H1 (cell line): ENCODE measurements at regions not wholly inside any gene's neighbourhood (a gene's known extent, or its start where the extent isn't known, plus 50 kb on each side); places are given as distances from the start of the nearest gene placed in this dataset.

Experiments used
- CTCF ChIA-PET: fragments of 300-600 bp; sonication (Branson Sonifier 250); formaldehyde crosslinking; loops from one replicate; lab custom pipeline; 2021; ENCODE audit not compliant: partially characterized antibody; lab: Charles Lee
- POLR2A ChIA-PET: fragments of 300-600 bp; sonication (Branson Sonifier 250); formaldehyde crosslinking; loops from one replicate; lab custom pipeline; 2021; ENCODE audit warnings: inconsistent platforms; ENCODE audit not compliant: partially characterized antibody; lab: Charles Lee
- DNase-seq, 2 experiments: peaks; one replicate each; pipeline versions ENCODE4 v3.0.0 to v3.0.0-alpha.2; 2010 to 2022; ENCODE audit warnings: low spot score in 2 of 2, low read depth in 1 of 2, mixed read lengths in 1 of 2
- FAIRE-seq: peaks from 2 replicates; lab custom pipeline; 2011; peaks lifted over from hg19 to GRCh38; lab: Jason Lieb, UNC
- H2AFZ ChIP-seq: 2 replicates; pipeline ENCODE4 v1.8.1; 2012; ENCODE audit warnings: low read length, inconsistent platforms
- H2AK5ac ChIP-seq: 2 replicates; pipeline ENCODE4 v1.6.1; 2013; ENCODE audit warnings: low read depth, low read length
- H2BK120ac ChIP-seq: replicated peaks from 2 replicates; pipeline ENCODE3; 2013; ENCODE audit warnings: low read depth, low read length, inconsistent platforms
- H2BK12ac ChIP-seq: 2 replicates; pipeline ENCODE4 v1.6.1; 2013; ENCODE audit warnings: low read depth, low read length
- H2BK15ac ChIP-seq: 2 replicates; pipeline ENCODE4 v1.6.1; 2013; ENCODE audit warnings: low read length
- H2BK20ac ChIP-seq: 2 replicates; pipeline ENCODE4 v1.6.1; 2013; ENCODE audit warnings: low read length
- H2BK5ac ChIP-seq: 2 replicates; pipeline ENCODE4 v1.6.1; 2013; ENCODE audit warnings: low read depth, low read length
- H3K14ac ChIP-seq: 2 replicates; pipeline ENCODE4 v1.6.1; 2013; ENCODE audit warnings: inconsistent platforms; ENCODE audit not compliant: insufficient read length
- H3K18ac ChIP-seq: 2 replicates; pipeline ENCODE4 v1.6.1; 2013; ENCODE audit warnings: low read length; ENCODE audit errors: extremely low read depth
- H3K23ac ChIP-seq: 2 replicates; pipeline ENCODE4 v1.6.1; 2013; ENCODE audit warnings: inconsistent platforms; ENCODE audit not compliant: insufficient read length
- H3K23me2 ChIP-seq: 2 replicates; pipeline ENCODE4 v1.6.1; 2013; ENCODE audit warnings: low read depth, low read length
- H3K27ac ChIP-seq: 2 replicates; pipeline ENCODE4 v1.6.1; 2011; ENCODE audit warnings: low read depth, low read length, inconsistent platforms
- H3K27me3 ChIP-seq, 4 experiments: replicated peaks in 1 of 4; 1 replicate in 1 of 4; 2 replicates in 3 of 4; pipeline versions ENCODE4 v1.6.1 to v1.8.1; 2011 to 2013; ENCODE audit warnings: low read length in 3 of 4, mild to moderate bottlenecking in 3 of 4, inconsistent platforms in 2 of 4, mixed read lengths in 2 of 4, moderate library complexity in 1 of 4; ENCODE audit not compliant: control insufficient read depth in 3 of 4, insufficient read depth in 3 of 4; ENCODE audit errors: extremely low read depth in 1 of 4
- H3K36me3 ChIP-seq, 4 experiments: 2 replicates each; pipeline versions ENCODE4 v1.6.1 to v1.8.1; 2011 to 2013; ENCODE audit warnings: mild to moderate bottlenecking in 4 of 4, low read length in 3 of 4, moderate library complexity in 2 of 4, control low read depth in 1 of 4, inconsistent platforms in 1 of 4; ENCODE audit not compliant: insufficient read depth in 4 of 4, control insufficient read depth in 2 of 4
- H3K4ac ChIP-seq: replicated peaks from 2 replicates; pipeline ENCODE3; 2013; ENCODE audit warnings: low read length, low read depth, mixed read lengths, inconsistent platforms; ENCODE audit not compliant: insufficient read length
- H3K4me1 ChIP-seq, 4 experiments: replicated peaks in 1 of 4; 1 replicate in 1 of 4; 2 replicates in 3 of 4; pipeline versions ENCODE4 v1.6.1 to v1.8.1; 2011 to 2013; ENCODE audit warnings: low read length in 3 of 4, inconsistent platforms in 2 of 4, mixed read lengths in 1 of 4; ENCODE audit not compliant: insufficient read depth in 4 of 4, control insufficient read depth in 3 of 4
- H3K4me2 ChIP-seq, 2 experiments: 2 replicates each; pipeline versions ENCODE4 v1.6.1 to v1.8.1; 2011 to 2013; ENCODE audit warnings: low read depth in 2 of 2, low read length in 2 of 2, control low read depth in 1 of 2, inconsistent platforms in 1 of 2, mild to moderate bottlenecking in 1 of 2; ENCODE audit not compliant: insufficient read depth in 1 of 2
- H3K4me3 ChIP-seq, 4 experiments: fragments of 200-600, 300-600 bp in 1 of 4; sonication (generic), shearing (Covaris generic), sonication (Bioruptor Twin) in 1 of 4; 2 replicates each; pipeline versions ENCODE4 v1.5.1 to v1.8.1; 2011 to 2016; ENCODE audit warnings: low read length in 4 of 4, low read depth in 3 of 4, control low read depth in 2 of 4, inconsistent platforms in 2 of 4, mild to moderate bottlenecking in 2 of 4, mixed read lengths in 1 of 4, moderate library complexity in 1 of 4; ENCODE audit not compliant: insufficient read depth in 2 of 4; ENCODE audit errors: extremely low read depth in 1 of 4
- H3K56ac ChIP-seq: replicated peaks from 2 replicates; pipeline ENCODE3; 2013; ENCODE audit warnings: low read depth, mild to moderate bottlenecking, mixed read lengths, low read length, inconsistent platforms; ENCODE audit not compliant: insufficient read length
- H3K79me1 ChIP-seq: 2 replicates; pipeline ENCODE4 v1.6.1; 2013; ENCODE audit warnings: low read depth, low read length, control low read depth
- H3K79me2 ChIP-seq, 2 experiments: 2 replicates each; pipeline versions ENCODE4 v1.6.1 to v1.8.1; 2012 to 2013; ENCODE audit warnings: low read length in 2 of 2, mild to moderate bottlenecking in 2 of 2, inconsistent platforms in 1 of 2; ENCODE audit not compliant: insufficient read depth in 2 of 2, control insufficient read depth in 1 of 2
- H3K9ac ChIP-seq, 4 experiments: replicated peaks in 1 of 4; 1 replicate in 1 of 4; 2 replicates in 3 of 4; pipeline versions ENCODE4 v1.6.1 to v1.8.1; 2011 to 2013; ENCODE audit warnings: low read depth in 3 of 4, low read length in 3 of 4, control low read depth in 2 of 4, mild to moderate bottlenecking in 2 of 4, moderate library complexity in 2 of 4, inconsistent platforms in 1 of 4; ENCODE audit errors: extremely low read depth in 1 of 4
- H3K9me3 ChIP-seq, 2 experiments: 2 replicates each; pipeline versions ENCODE4 v1.6.1 to v1.8.1; 2012 to 2013; ENCODE audit warnings: mild to moderate bottlenecking in 2 of 2, moderate library complexity in 2 of 2, control low read depth in 1 of 2, inconsistent platforms in 1 of 2, low read depth in 1 of 2, low read length in 1 of 2, mixed read lengths in 1 of 2; ENCODE audit not compliant: insufficient read depth in 2 of 2
- H4K20me1 ChIP-seq, 2 experiments: replicated peaks in 1 of 2; 2 replicates each; pipeline versions ENCODE3 to v1.8.1; 2011 to 2013; ENCODE audit warnings: inconsistent platforms in 2 of 2, low read length in 2 of 2, mild to moderate bottlenecking in 1 of 2; ENCODE audit not compliant: insufficient read depth in 2 of 2, control insufficient read depth in 1 of 2
- H4K5ac ChIP-seq: 2 replicates; pipeline ENCODE4 v1.6.1; 2013; ENCODE audit warnings: low read length, low read depth, mixed read lengths, inconsistent platforms; ENCODE audit not compliant: insufficient read length
- H4K8ac ChIP-seq: 2 replicates; pipeline ENCODE4 v1.8.0; 2013; ENCODE audit warnings: mild to moderate bottlenecking, moderate library complexity, low read length, inconsistent platforms; ENCODE audit not compliant: insufficient read depth; ENCODE audit errors: extremely low read depth
- H4K91ac ChIP-seq: replicated peaks from 2 replicates; pipeline ENCODE3; 2013; ENCODE audit warnings: low read length, mixed read lengths, inconsistent platforms; ENCODE audit not compliant: insufficient read length
- ATF3 ChIP-seq: IDR thresholded peaks from 2 replicates; pipeline ENCODE4 v1.6.1; 2011; ENCODE audit warnings: low read depth, mild to moderate bottlenecking, low read length; ENCODE audit not compliant: insufficient read depth
- BCL11A ChIP-seq, 2 experiments: IDR thresholded peaks; one replicate each; pipeline ENCODE4 v1.6.1; 2011; ENCODE audit warnings: low read depth in 2 of 2, low read length in 2 of 2, mild to moderate bottlenecking in 2 of 2
- CEBPB ChIP-seq: IDR thresholded peaks from 2 replicates; pipeline ENCODE4 v1.6.1; 2012; ENCODE audit warnings: low read depth, low read length
- CREB1 ChIP-seq: IDR thresholded peaks from 2 replicates; pipeline ENCODE4 v1.6.1; 2012; ENCODE audit warnings: inconsistent platforms
- FOSL1 ChIP-seq: IDR thresholded peaks from 2 replicates; pipeline ENCODE4 v1.6.1; 2011; ENCODE audit warnings: mild to moderate bottlenecking, low read depth, low read length, moderate library complexity; ENCODE audit not compliant: insufficient read depth
- GTF2F1 ChIP-seq: IDR thresholded peaks from 2 replicates; pipeline ENCODE4 v1.6.1; 2012; ENCODE audit warnings: low read depth, low read length, improper control_type of control experiment, borderline replicate concordance
- HDAC6 ChIP-seq: IDR thresholded peaks from one replicate; pipeline ENCODE4 v1.7.1; 2012; ENCODE audit warnings: low read depth, mild to moderate bottlenecking, inconsistent platforms, low read length, moderate library complexity
- JUND ChIP-seq: IDR thresholded peaks from 2 replicates; pipeline ENCODE4 v1.6.1; 2011; ENCODE audit warnings: mild to moderate bottlenecking, improper control_type of control experiment, low read length
- RNF2 ChIP-seq: fragments of 200-900, 300-1000 bp; sonication (generic); IDR thresholded peaks from 2 replicates; pipeline ENCODE4 v1.7.1; 2016; ENCODE audit warnings: borderline replicate concordance, low read depth, mild to moderate bottlenecking, antibody characterized with exemption, low read length; ENCODE audit not compliant: poor library complexity, severe bottlenecking; ENCODE audit errors: missing control alignments
- SIX5 ChIP-seq: IDR thresholded peaks from 2 replicates; pipeline ENCODE4 v1.6.1; 2011; ENCODE audit warnings: mild to moderate bottlenecking, low read depth, low read length
- TAF1 ChIP-seq: IDR thresholded peaks from 2 replicates; pipeline ENCODE4 v1.6.1; 2011; ENCODE audit warnings: mild to moderate bottlenecking, low read depth, low read length
- TBP ChIP-seq: IDR thresholded peaks from 2 replicates; pipeline ENCODE4 v1.6.1; 2011; ENCODE audit warnings: low read depth, low read length, improper control_type of control experiment
- TCF12 ChIP-seq: IDR thresholded peaks from 2 replicates; pipeline ENCODE4 v1.6.1; 2011; ENCODE audit warnings: low read depth, mild to moderate bottlenecking, low read length
- WGBS, 2 experiments: shearing (Covaris generic) in 1 of 2; methylation state at CpG; one replicate each; pipeline versions ENCODE4 v1.1.6 to v1.1.7; 2013 to 2015; ENCODE audit warnings: low lambda C conversion rate in 2 of 2, mixed read lengths in 2 of 2, inconsistent platforms in 1 of 2, low coverage in 1 of 2, missing lambda C conversion rate in 1 of 2; ENCODE audit not compliant: insufficient replicate concordance in 2 of 2, insufficient coverage in 1 of 2, insufficient read length in 1 of 2; ENCODE audit errors: extremely low coverage in 1 of 2, missing lambda C conversion rate in 1 of 2; 5-methylcytosine and 5-hydroxymethylcytosine counted together

GRCh38 chr1:165994107-165994506 lies 166.7 kb downstream of the UCK2 start:
- no peak overlapping the region for H3K4me3 ChIP-seq
- no peak overlapping the region for H3K56ac ChIP-seq
- no peak overlapping the region for H3K4ac ChIP-seq
- H3K23ac ChIP-seq = no peak overlapping the region
- H2BK12ac ChIP-seq = no peak overlapping the region
- H3K14ac ChIP-seq = no peak overlapping the region
- no peak overlapping the region for H2AFZ ChIP-seq
- no peak overlapping the region for H2BK20ac ChIP-seq
- no peaks in the 10 kb centered on the region for H3K79me1 ChIP-seq
- H3K4me2 ChIP-seq = no peak overlapping the region
- WGBS, 2 experiments = 92% methylated on average over 4 of the region's 4 CpGs; no CpG with 5 or more reads in 1 of the 2 experiments
- ChIA-PET POLR2A (no interaction called here), CTCF (interaction anchor here (0.7 kb wide), 1 partner anchor 392 kb away, joined by 3 read pairs; no protein-coding TSS in a partner anchor)
- H2BK15ac ChIP-seq = no peak overlapping the region
- no peak overlapping the region for H4K91ac ChIP-seq
- H4K20me1 ChIP-seq = peaks cover 0 to 2% of the 10 kb centered on the region in 2 experiments
- DNase-seq = no peak
- H3K9ac ChIP-seq = no peak overlapping the region
- no peaks in the 10 kb centered on the region for H3K27me3 ChIP-seq
- H2BK120ac ChIP-seq = no peak overlapping the region
- H2AK5ac ChIP-seq = no peak overlapping the region
- TF ChIP-seq ATF3 = no peak
- TF ChIP-seq JUND = no peak
- TF ChIP-seq TBP = no peak
- no peak for TF ChIP-seq CREB1
- no peak for TF ChIP-seq TAF1
- TF ChIP-seq HDAC6 = no peak
- no peak for TF ChIP-seq RNF2
- TF ChIP-seq SIX5 = no peak
- no peak for TF ChIP-seq GTF2F1
- no peak for TF ChIP-seq CEBPB
- TF ChIP-seq BCL11A (IDR thresholded peaks at IDR 0.05; ENCODE audit: low read depth in 2 of 2, low read length in 2 of 2) = no peak
- TF ChIP-seq FOSL1 = no peak
- no peak for TF ChIP-seq TCF12
- no peaks in the 10 kb centered on the region for H3K4me1 ChIP-seq
- H4K8ac ChIP-seq = no peak overlapping the region
- no peak overlapping the region for H4K5ac ChIP-seq
- no peaks in the 10 kb centered on the region for H3K79me2 ChIP-seq
- no peak overlapping the region for H3K18ac ChIP-seq
- no peaks in the 10 kb centered on the region; the same call in 1 of the 2 replicates for H3K23me2 ChIP-seq
- no peak overlapping the region for H3K27ac ChIP-seq
- FAIRE-seq = no peak
- no peak overlapping the region for H2BK5ac ChIP-seq
- H3K36me3 ChIP-seq = no peaks in the 10 kb centered on the region
- H3K9me3 ChIP-seq = no peaks in the 10 kb centered on the region
